ENCODE measurements at regions not wholly inside any gene's neighbourhood (a gene's known extent, or its start where the extent isn't known, plus 50 kb on each side); places are given as distances from the start of the nearest gene placed in this dataset.

- CTCF ChIA-PET, result no interaction called here
- TF ChIP-seq LEF1 (IDR thresholded peaks at IDR 0.05; ENCODE audit: borderline replicate concordance) (no peak), FOXM1 (IDR thresholded peaks at IDR 0.05; ENCODE audit: borderline replicate concordance) (no peak), ARNT (IDR thresholded peaks at IDR 0.05) (no peak), NFRKB (IDR thresholded peaks at IDR 0.05) (no peak), ZNF384 (IDR thresholded peaks at IDR 0.05) (no peak), FOXK2 (IDR thresholded peaks at IDR 0.05) (no peak), SP1 (IDR thresholded peaks at IDR 0.05) (no peak), PKNOX1 (IDR thresholded peaks at IDR 0.05) (no peak), BHLHE40 (IDR thresholded peaks at IDR 0.05; ENCODE audit: borderline replicate concordance) (no peak), FOXA1 (IDR thresholded peaks at IDR 0.05) (no peak), ELF4 (IDR thresholded peaks at IDR 0.05) (no peak), HDGF (IDR thresholded peaks at IDR 0.05; ENCODE audit: borderline replicate concordance) (no peak), TARDBP (IDR thresholded peaks at IDR 0.05) (no peak), L3MBTL2 (conservative IDR thresholded peaks at IDR 0.05) (no peak), CTBP1 (IDR thresholded peaks at IDR 0.05; ENCODE audit: borderline replicate concordance) (no peak), SUZ12 (IDR thresholded peaks at IDR 0.05) (no peak)
- POLR2A ChIA-PET, result no interaction called here
- DNase-seq (ENCODE audit: extremely low spot score), result no peak
These were observed 85.2 kb upstream of the PLCB4 start for GRCh38 chr20:8983478-8984345.

GRCh38 chr20:8986631-8987030, 82.3 kb upstream of the PLCB4 start:
- POLR2A ChIA-PET, result no interaction called here

GRCh38 chr20:8990770-8991169, 78.1 kb upstream of the PLCB4 start:
- CTCF ChIA-PET, result no interaction called here
- TF ChIP-seq SUZ12 (IDR thresholded peaks at IDR 0.05), result no peak
- no peak for TF ChIP-seq FOXA1 (IDR thresholded peaks at IDR 0.05)
- POLR2A ChIA-PET, result no interaction called here
- no peak for DNase-seq (ENCODE audit: extremely low spot score)

More at GRCh38 chr20:8986631-8987030, 82.3 kb upstream of the PLCB4 start:
- TF ChIP-seq ARNT (IDR thresholded peaks at IDR 0.05) (no peak), L3MBTL2 (conservative IDR thresholded peaks at IDR 0.05) (no peak), BHLHE40 (IDR thresholded peaks at IDR 0.05; ENCODE audit: borderline replicate concordance) (no peak), CTBP1 (IDR thresholded peaks at IDR 0.05; ENCODE audit: borderline replicate concordance) (no peak), ELF4 (IDR thresholded peaks at IDR 0.05) (no peak), ZNF384 (IDR thresholded peaks at IDR 0.05) (no peak), HDGF (IDR thresholded peaks at IDR 0.05; ENCODE audit: borderline replicate concordance) (no peak), TARDBP (IDR thresholded peaks at IDR 0.05) (no peak), FOXM1 (IDR thresholded peaks at IDR 0.05; ENCODE audit: borderline replicate concordance) (no peak), LEF1 (IDR thresholded peaks at IDR 0.05; ENCODE audit: borderline replicate concordance) (no peak), FOXK2 (IDR thresholded peaks at IDR 0.05) (no peak), PKNOX1 (IDR thresholded peaks at IDR 0.05) (no peak)
- CTCF ChIA-PET, result no interaction called here
- DNase-seq (ENCODE audit: extremely low spot score), result no peak

GRCh38 chr20:8994045-8994444, 74.8 kb upstream of the PLCB4 start:
- DNase-seq (ENCODE audit: extremely low spot score), result no peak
- CTCF ChIA-PET, result no interaction called here
- no peak for TF ChIP-seq HDGF (IDR thresholded peaks at IDR 0.05; ENCODE audit: borderline replicate concordance)
- POLR2A ChIA-PET, result no interaction called here

GRCh38 chr20:8995761-8996160, 73.1 kb upstream of the PLCB4 start:
- TF ChIP-seq ELF4 (IDR thresholded peaks at IDR 0.05), result no peak
- TF ChIP-seq FOXM1 (IDR thresholded peaks at IDR 0.05; ENCODE audit: borderline replicate concordance), result no peak
- no peak for TF ChIP-seq FOXK2 (IDR thresholded peaks at IDR 0.05)
- no peak for TF ChIP-seq L3MBTL2 (conservative IDR thresholded peaks at IDR 0.05)
- no peak for TF ChIP-seq LEF1 (IDR thresholded peaks at IDR 0.05; ENCODE audit: borderline replicate concordance)
- no peak for TF ChIP-seq NFRKB (IDR thresholded peaks at IDR 0.05)
- no peak for TF ChIP-seq TARDBP (IDR thresholded peaks at IDR 0.05)
- TF ChIP-seq FOXA1 (IDR thresholded peaks at IDR 0.05), result no peak
- TF ChIP-seq SP1 (IDR thresholded peaks at IDR 0.05), result no peak
- POLR2A ChIA-PET, result no interaction called here
- CTCF ChIA-PET, result no interaction called here
- no peak for DNase-seq (ENCODE audit: extremely low spot score)

- POLR2A ChIA-PET, result interaction anchor here (0.6 kb wide), 1 partner anchor 28 kb away, joined by 3 read pairs; no protein-coding TSS in a partner anchor
- no peak for DNase-seq (ENCODE audit: extremely low spot score)
- CTCF ChIA-PET, result no interaction called here
- no peak for TF ChIP-seq ZNF384 (IDR thresholded peaks at IDR 0.05)
- TF ChIP-seq PKNOX1 (IDR thresholded peaks at IDR 0.05), result no peak
- no peak for TF ChIP-seq ELF4 (IDR thresholded peaks at IDR 0.05)
- TF ChIP-seq FOXK2 (IDR thresholded peaks at IDR 0.05), result no peak
- no peak for TF ChIP-seq NFRKB (IDR thresholded peaks at IDR 0.05)
- no peak for TF ChIP-seq BHLHE40 (IDR thresholded peaks at IDR 0.05; ENCODE audit: borderline replicate concordance)
- no peak for TF ChIP-seq SUZ12 (IDR thresholded peaks at IDR 0.05)
- no peak for TF ChIP-seq LEF1 (IDR thresholded peaks at IDR 0.05; ENCODE audit: borderline replicate concordance)
- no peak for TF ChIP-seq SP1 (IDR thresholded peaks at IDR 0.05)
- TF ChIP-seq L3MBTL2 (conservative IDR thresholded peaks at IDR 0.05), result no peak
- no peak for TF ChIP-seq ARNT (IDR thresholded peaks at IDR 0.05)
- no peak for TF ChIP-seq HDGF (IDR thresholded peaks at IDR 0.05; ENCODE audit: borderline replicate concordance)
- TF ChIP-seq CTBP1 (IDR thresholded peaks at IDR 0.05; ENCODE audit: borderline replicate concordance), result no peak
- no peak for TF ChIP-seq TARDBP (IDR thresholded peaks at IDR 0.05)
- no peak for TF ChIP-seq FOXA1 (IDR thresholded peaks at IDR 0.05)
These were observed 71.9 kb upstream of the PLCB4 start for GRCh38 chr20:8996817-8997512.

All from HEK293T (cell line).